GM21360 (cell line): ENCODE measurements at regions not wholly inside any gene's neighbourhood (a gene's known extent, or its start where the extent isn't known, plus 50 kb on each side); places are given as distances from the start of the nearest gene placed in this dataset.

ENCODE experiments used
- ATAC-seq: cut with Tn5 transposase; IDR thresholded peaks from one replicate; pipeline ENCODE4 v1.9.1; 2021; ENCODE audit warnings: mild to moderate bottlenecking, moderate library complexity; ENCODE audit not compliant: unreplicated experiment

DNA sequence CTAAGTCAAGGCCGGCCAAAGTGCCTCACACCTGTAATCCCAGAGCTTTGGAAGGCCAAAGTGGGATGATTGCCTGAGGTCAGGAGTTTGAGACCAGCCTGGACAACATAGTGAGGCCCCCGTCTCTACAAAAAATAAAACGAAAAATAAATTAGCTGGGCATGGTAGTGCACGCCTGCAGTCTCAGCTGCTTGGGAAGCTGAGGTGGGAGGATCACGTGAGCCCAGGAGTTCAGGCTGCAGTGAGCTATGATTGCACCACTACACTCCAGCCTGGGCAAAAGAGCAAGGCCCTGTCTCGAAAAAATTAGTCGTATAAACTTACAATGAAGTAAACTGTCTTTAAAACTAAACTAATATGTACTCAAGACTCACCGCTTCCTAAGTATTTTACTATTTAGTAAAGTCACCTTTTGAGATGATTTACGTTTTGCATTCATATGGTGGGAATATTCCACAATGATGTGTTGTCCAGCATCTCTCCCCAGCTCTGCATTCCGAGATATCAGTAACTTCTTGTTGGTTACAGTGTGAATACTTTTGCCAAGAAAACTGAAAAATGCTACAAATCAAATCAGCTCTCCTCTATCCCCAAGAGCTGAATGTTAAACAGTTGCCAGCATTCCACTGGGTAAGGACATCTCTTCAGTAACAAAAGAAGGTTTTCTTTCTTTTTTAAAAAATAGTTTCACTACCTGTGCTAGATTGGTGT is 84.9 kb upstream of the C21orf91 start:
- no peak for ATAC-seq

DNA sequence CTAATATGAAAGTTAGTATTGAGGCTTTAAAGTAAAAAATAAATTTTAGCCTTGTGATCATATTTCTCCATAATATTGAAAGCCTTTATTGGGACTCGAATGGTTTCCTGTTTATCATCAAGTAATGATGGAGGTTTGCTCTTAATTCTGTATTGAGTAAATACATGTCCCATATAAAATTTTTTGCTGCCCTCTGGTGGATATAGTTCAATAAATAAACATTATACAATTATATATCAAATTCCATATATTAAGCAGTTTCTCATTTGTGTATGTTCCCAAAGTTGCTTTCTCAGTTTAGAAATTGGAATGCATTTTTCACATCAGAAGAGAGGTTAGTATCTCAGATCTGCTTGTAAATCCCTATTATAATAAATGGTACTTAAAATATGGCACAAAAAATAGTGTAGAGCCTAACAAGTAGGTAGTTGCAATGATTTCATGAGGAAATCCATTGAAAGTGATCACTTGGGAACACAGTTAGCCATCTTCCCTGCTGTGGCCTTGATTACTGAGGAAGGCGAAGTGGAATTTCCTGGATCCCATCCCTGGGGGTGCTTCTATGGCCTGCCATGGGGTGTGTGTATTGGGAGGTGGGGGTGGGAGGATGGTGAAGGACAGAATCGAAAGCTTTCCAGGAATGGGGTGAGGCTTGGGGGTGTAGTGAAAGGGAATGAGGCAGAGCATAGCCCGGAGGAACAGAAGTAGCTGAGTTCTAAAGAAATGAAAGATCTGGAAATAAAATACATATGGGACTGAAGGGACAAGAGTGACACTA is 84.1 kb upstream of the C21orf91 start:
- no peak for ATAC-seq

- no peak for ATAC-seq
Measured at GRCh38 chr21:17901458-17902079, 82.4 kb upstream of the C21orf91 start.

DNA sequence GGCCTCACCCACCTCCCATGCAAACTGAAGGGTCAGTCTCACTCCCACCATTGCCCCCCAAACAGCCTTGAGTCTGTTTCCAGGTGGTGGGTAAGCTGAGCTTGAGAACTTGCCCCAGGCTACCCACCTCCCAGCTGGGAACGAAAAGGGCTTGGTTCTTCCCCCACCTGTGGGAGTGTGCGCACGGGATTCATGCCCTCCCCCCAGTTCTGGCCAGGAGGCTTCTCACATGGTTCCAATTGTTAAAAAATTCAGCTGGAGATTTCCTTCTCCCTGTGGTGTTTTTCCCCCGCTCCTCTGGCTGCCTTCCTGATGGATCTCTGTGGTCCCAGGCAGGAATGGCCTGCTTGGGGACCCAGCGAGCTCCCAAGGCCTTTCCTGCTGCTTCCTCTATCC is 81.8 kb upstream of the C21orf91 start:
- no peak for ATAC-seq

DNA sequence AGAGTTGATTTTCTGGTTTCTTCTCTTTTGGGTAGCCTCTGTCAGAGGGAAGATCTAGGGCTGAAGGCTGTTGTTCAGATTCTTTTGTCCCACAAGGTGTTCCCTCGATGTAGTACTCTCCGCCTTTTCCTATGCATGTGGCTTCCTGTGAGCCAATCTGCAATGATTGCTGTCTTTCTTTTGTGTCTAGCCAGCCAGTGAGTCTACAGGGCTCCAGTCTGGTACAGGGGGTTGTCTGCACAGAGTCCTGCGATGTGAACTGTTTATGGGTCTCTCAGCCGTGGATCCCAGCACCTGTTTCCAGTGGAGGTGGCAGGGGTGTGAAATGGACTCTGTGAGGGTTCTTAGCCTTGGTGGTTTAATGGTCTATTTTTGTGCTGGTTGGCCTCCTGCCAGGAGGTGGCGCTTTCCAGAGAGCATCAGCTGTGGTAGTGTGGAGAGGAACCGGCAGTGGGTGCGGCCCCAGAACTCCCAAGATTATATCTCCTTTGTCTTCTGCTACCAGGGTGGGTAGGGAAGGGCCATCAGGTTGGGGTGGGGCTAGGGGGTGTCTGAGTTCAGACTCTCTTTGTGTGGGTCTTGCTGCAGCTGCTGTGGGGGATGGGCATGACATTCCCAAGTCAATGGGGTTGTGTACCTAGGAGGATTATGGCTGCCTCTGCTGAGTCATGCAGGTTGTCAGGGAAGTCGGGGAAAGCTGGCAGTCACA is 81.3 kb upstream of the C21orf91 start:
- ATAC-seq: no peak

- ATAC-seq: no peak
Measured at GRCh38 chr21:17889171-17889570, 70.0 kb upstream of the C21orf91 start.

DNA sequence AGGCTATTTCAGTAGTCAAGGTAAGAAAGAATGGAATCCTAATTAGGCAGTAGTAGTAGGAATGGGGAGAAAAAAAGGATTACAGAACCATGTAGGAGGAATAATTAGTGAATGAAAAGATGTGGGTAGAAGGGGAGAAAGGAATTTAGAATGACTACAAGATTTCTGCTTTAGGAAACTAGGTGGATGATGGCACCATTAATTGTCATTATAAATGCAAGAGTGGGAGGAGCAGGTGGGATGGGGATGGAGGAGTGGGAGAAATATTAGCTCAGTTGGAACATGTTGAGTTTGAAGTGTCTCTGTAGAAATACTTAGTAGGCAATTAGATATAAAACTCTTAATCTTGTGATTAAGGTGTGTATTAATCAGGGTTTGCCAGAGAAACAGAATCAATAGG is 50.0 kb upstream of the C21orf91 start:
- ATAC-seq: no peak
